Karpas-422 (cell line): ENCODE measurements at regions not wholly inside any gene's neighbourhood (a gene's known extent, or its start where the extent isn't known, plus 50 kb on each side); places are given as distances from the start of the nearest gene placed in this dataset.

Source experiments
- DNase-seq: peaks from one replicate; pipeline ENCODE4 v3.0.0-alpha.2; 2015
- H2AFZ ChIP-seq: fragments of 200-600 bp; sonication (generic); 2 replicates; pipeline ENCODE4 v1.6.1; 2014; ENCODE audit warnings: antibody characterized with exemption, low read length, mixed read lengths
- H3K27ac ChIP-seq: fragments of 200-600 bp; sonication (generic); 2 replicates; pipeline ENCODE4 v1.5.1; 2014; ENCODE audit warnings: mild to moderate bottlenecking, low read length, moderate library complexity
- H3K27me3 ChIP-seq: fragments of 200-600 bp; sonication (generic); 2 replicates; pipeline ENCODE4 v1.6.1; 2014; ENCODE audit warnings: low read length, mixed read lengths
- H3K36me3 ChIP-seq: fragments of 200-600 bp; sonication (generic); 2 replicates; pipeline ENCODE4 v1.6.1; 2014; ENCODE audit warnings: low read length, mixed read lengths; ENCODE audit not compliant: insufficient read depth
- H3K4me1 ChIP-seq: fragments of 200-600 bp; sonication (generic); 2 replicates; pipeline ENCODE4 v1.6.1; 2014; ENCODE audit warnings: mild to moderate bottlenecking, low read length, mixed read lengths
- H3K4me2 ChIP-seq: fragments of 200-600 bp; sonication (generic); 2 replicates; pipeline ENCODE4 v1.6.1; 2014; ENCODE audit warnings: low read length, low read depth, mild to moderate bottlenecking; ENCODE audit not compliant: poor library complexity, severe bottlenecking
- H3K4me3 ChIP-seq: fragments of 200-600 bp; sonication (generic); 2 replicates; pipeline ENCODE4 v1.5.1; 2014; ENCODE audit warnings: mild to moderate bottlenecking, antibody characterized with exemption, low read length, mixed read lengths
- H3K79me2 ChIP-seq: fragments of 200-600 bp; sonication (generic); 2 replicates; pipeline ENCODE4 v1.6.1; 2014; ENCODE audit warnings: mild to moderate bottlenecking, low read length, mixed read lengths
- H3K9ac ChIP-seq: fragments of 200-600 bp; sonication (generic); 2 replicates; pipeline ENCODE4 v1.6.0; 2014; ENCODE audit warnings: low read length
- H3K9me2 ChIP-seq: fragments of 200-600 bp; sonication (generic), shearing (Covaris generic); replicated peaks from 2 replicates; pipeline ENCODE4 v1.6.0; 2014; ENCODE audit warnings: mild to moderate bottlenecking, low read length, moderate library complexity; ENCODE audit not compliant: insufficient read depth
- H3K9me3 ChIP-seq: fragments of 300-700, 200-600 bp; sonication (generic); 2 replicates; pipeline ENCODE4 v1.6.1; 2014; ENCODE audit warnings: low read length, mixed read lengths
- H4K20me1 ChIP-seq: fragments of 200-600 bp; sonication (generic); 2 replicates; pipeline ENCODE4 v1.6.1; 2014; ENCODE audit warnings: mild to moderate bottlenecking, antibody characterized with exemption, low read length, low read depth; ENCODE audit not compliant: insufficient read depth

- H3K4me2 ChIP-seq, result no peak overlapping the region
- no peak overlapping the region for H2AFZ ChIP-seq
- H3K36me3 ChIP-seq, result no peaks in the 10 kb centered on the region
- H3K27ac ChIP-seq, result no peak overlapping the region
- no peaks in the 10 kb centered on the region for H3K4me1 ChIP-seq
- H3K27me3 ChIP-seq, result no peaks in the 10 kb centered on the region
- no peaks in the 10 kb centered on the region for H4K20me1 ChIP-seq
- no peak for DNase-seq
- H3K79me2 ChIP-seq, result no peaks in the 10 kb centered on the region
- H3K9ac ChIP-seq, result no peak overlapping the region
- H3K4me3 ChIP-seq, result no peak overlapping the region
- H3K9me2 ChIP-seq, result no peaks in the 10 kb centered on the region
- no peaks in the 10 kb centered on the region for H3K9me3 ChIP-seq
Observed at GRCh38 chr12:30110958-30111586, 327.3 kb upstream of the TMTC1 start.

- H3K4me3 ChIP-seq, result no peak overlapping the region
Observed at GRCh38 chr12:30110498-30110897, 326.8 kb upstream of the TMTC1 start.

GRCh38 chr12:30108666-30109065, 324.9 kb upstream of the TMTC1 start:
- H3K79me2 ChIP-seq, result no peaks in the 10 kb centered on the region
- H2AFZ ChIP-seq, result no peak overlapping the region
- no peaks in the 10 kb centered on the region for H3K4me1 ChIP-seq
- DNase-seq, result no peak
- no peaks in the 10 kb centered on the region for H3K9me3 ChIP-seq
- no peak overlapping the region for H3K4me3 ChIP-seq
- H3K27me3 ChIP-seq, result no peaks in the 10 kb centered on the region
- no peaks in the 10 kb centered on the region for H4K20me1 ChIP-seq
- H3K36me3 ChIP-seq, result no peaks in the 10 kb centered on the region
- no peak overlapping the region for H3K4me2 ChIP-seq
- H3K27ac ChIP-seq, result no peak overlapping the region
- H3K9ac ChIP-seq, result no peak overlapping the region
- 0 out of 2 replicates have a peak, but pooled peaks cover 3% of the 10 kb centered on the region for H3K9me2 ChIP-seq

More at GRCh38 chr12:30110498-30110897, 326.8 kb upstream of the TMTC1 start:
- Histone ChIP-seq H3K27me3 (no peaks in the 10 kb centered on the region), H3K27ac (no peak overlapping the region), H4K20me1 (no peaks in the 10 kb centered on the region), H3K9me3 (no peaks in the 10 kb centered on the region), H3K79me2 (no peaks in the 10 kb centered on the region), H3K36me3 (no peaks in the 10 kb centered on the region), H3K4me2 (no peak overlapping the region), H3K4me1 (no peaks in the 10 kb centered on the region), H2AFZ (no peak overlapping the region), H3K9me2 (no peaks in the 10 kb centered on the region), H3K9ac (no peak overlapping the region)
- no peak for DNase-seq

GRCh38 chr12:30106204-30106965, 322.6 kb upstream of the TMTC1 start:
- H3K4me2 ChIP-seq, result no peak overlapping the region
- H3K4me3 ChIP-seq, result no peak overlapping the region
- no peaks in the 10 kb centered on the region for H4K20me1 ChIP-seq
- no peak overlapping the region for H2AFZ ChIP-seq
- H3K9ac ChIP-seq, result no peak overlapping the region
- H3K9me2 ChIP-seq, result 0 out of 2 replicates have a peak, but pooled peaks cover 3% of the 10 kb centered on the region
- H3K36me3 ChIP-seq, result no peaks in the 10 kb centered on the region
- no peak for DNase-seq
- H3K9me3 ChIP-seq, result no peaks in the 10 kb centered on the region
- H3K4me1 ChIP-seq, result no peaks in the 10 kb centered on the region
- H3K27me3 ChIP-seq, result no peaks in the 10 kb centered on the region
- H3K79me2 ChIP-seq, result no peaks in the 10 kb centered on the region
- no peak overlapping the region for H3K27ac ChIP-seq

- no peaks in the 10 kb centered on the region for H4K20me1 ChIP-seq
- no peak for DNase-seq
- H3K4me1 ChIP-seq, result no peaks in the 10 kb centered on the region
- no peak overlapping the region for H3K4me3 ChIP-seq
- H3K4me2 ChIP-seq, result no peak overlapping the region
- H3K27ac ChIP-seq, result no peak overlapping the region
- no peak overlapping the region for H3K9ac ChIP-seq
- H3K27me3 ChIP-seq, result no peaks in the 10 kb centered on the region
- H3K9me2 ChIP-seq, result 0 out of 2 replicates have a peak, but pooled peaks cover 3% of the 10 kb centered on the region
- H3K36me3 ChIP-seq, result no peaks in the 10 kb centered on the region
- H3K79me2 ChIP-seq, result no peaks in the 10 kb centered on the region
- H2AFZ ChIP-seq, result no peak overlapping the region
- no peaks in the 10 kb centered on the region for H3K9me3 ChIP-seq
Observed at GRCh38 chr12:30105505-30105904, 321.8 kb upstream of the TMTC1 start.

- Histone ChIP-seq H3K27me3 (no peaks in the 10 kb centered on the region), H3K9me2 (0 out of 2 replicates have a peak, but pooled peaks cover 3% of the 10 kb centered on the region), H3K79me2 (no peaks in the 10 kb centered on the region), H2AFZ (no peak overlapping the region), H3K9me3 (no peaks in the 10 kb centered on the region), H3K4me3 (no peak overlapping the region), H3K4me2 (no peak overlapping the region), H3K9ac (no peak overlapping the region), H3K27ac (no peak overlapping the region), H3K4me1 (no peaks in the 10 kb centered on the region), H4K20me1 (no peaks in the 10 kb centered on the region), H3K36me3 (no peaks in the 10 kb centered on the region)
- no peak for DNase-seq
Observed at GRCh38 chr12:30104971-30105370, 321.2 kb upstream of the TMTC1 start.

- no peak overlapping the region for H3K4me3 ChIP-seq
- H2AFZ ChIP-seq, result no peak overlapping the region
- H3K4me2 ChIP-seq, result no peak overlapping the region
- no peaks in the 10 kb centered on the region for H3K27me3 ChIP-seq
- H3K9me2 ChIP-seq, result 0 out of 2 replicates have a peak, but pooled peaks cover 3% of the 10 kb centered on the region
- no peaks in the 10 kb centered on the region for H3K9me3 ChIP-seq
- no peak overlapping the region for H3K9ac ChIP-seq
- no peaks in the 10 kb centered on the region for H3K36me3 ChIP-seq
- no peak overlapping the region for H3K27ac ChIP-seq
- no peaks in the 10 kb centered on the region for H3K79me2 ChIP-seq
- DNase-seq, result no peak
- H4K20me1 ChIP-seq, result no peaks in the 10 kb centered on the region
- H3K4me1 ChIP-seq, result no peaks in the 10 kb centered on the region
Observed at GRCh38 chr12:30100741-30101140, 317.0 kb upstream of the TMTC1 start.

- Histone ChIP-seq H3K79me2 (no peaks in the 10 kb centered on the region), H3K4me3 (no peak overlapping the region), H3K27me3 (no peaks in the 10 kb centered on the region), H2AFZ (no peak overlapping the region), H3K36me3 (no peaks in the 10 kb centered on the region), H3K9me3 (no peaks in the 10 kb centered on the region), H3K4me2 (no peak overlapping the region), H3K4me1 (no peaks in the 10 kb centered on the region), H3K9me2 (no peaks in the 10 kb centered on the region), H3K27ac (no peak overlapping the region), H3K9ac (no peak overlapping the region), H4K20me1 (no peaks in the 10 kb centered on the region)
- no peak for DNase-seq
Observed at GRCh38 chr12:30098677-30099076, 314.9 kb upstream of the TMTC1 start.
